Testis (tissue), 2 donors: ENCODE measurements at regions not wholly inside any gene's neighbourhood (a gene's known extent, or its start where the extent isn't known, plus 50 kb on each side); places are given as distances from the start of the nearest gene placed in this dataset.

Experiments used
- DNase-seq: peaks from one replicate; pipeline ENCODE4 v3.0.0-alpha.2; 2019
- H3K27ac ChIP-seq, 2 donors: fragments of 200-600 bp; sonication (generic); one replicate each; pipeline ENCODE4 v1.5.1; 2019
- H3K27me3 ChIP-seq: fragments of 200-600 bp; sonication (generic); one replicate; pipeline ENCODE4 v1.5.1; 2019
- H3K36me3 ChIP-seq: fragments of 200-600 bp; sonication (generic); one replicate; pipeline ENCODE4 v1.5.1; 2017; ENCODE audit warnings: low read depth; ENCODE audit errors: missing control alignments
- H3K4me1 ChIP-seq: fragments of 200-600 bp; sonication (generic); one replicate; pipeline ENCODE4 v1.5.1; 2019
- H3K4me3 ChIP-seq, 2 donors: fragments of 200-600 bp; sonication (generic); one replicate each; pipeline ENCODE4 v1.5.1; 2017 to 2019
- H3K9me3 ChIP-seq: fragments of 200-600 bp; sonication (generic); one replicate; pipeline ENCODE4 v1.5.1; 2017
- CTCF ChIP-seq, 3 experiments: fragments of 450-650 bp in 2 of 3; fragments of 200-600 bp in 1 of 3; sonication (generic) in 1 of 3; IDR thresholded peaks; one replicate each; pipeline ENCODE4 v1.5.1; 2016 to 2019; ENCODE audit warnings: antibody characterized with exemption in 3 of 3, mild to moderate bottlenecking in 2 of 3, moderate library complexity in 1 of 3
- POLR2A ChIP-seq: fragments of 450-650 bp; IDR thresholded peaks from one replicate; pipeline ENCODE4 v1.6.1; 2017; ENCODE audit warnings: antibody characterized with exemption, mild to moderate bottlenecking, moderate library complexity
- WGBS, 2 donors: methylation state at CpG; one replicate each; pipeline ENCODE4 v1.1.5; 2018; 5-methylcytosine and 5-hydroxymethylcytosine counted together
- intact Hi-C: fragments of 100-400 bp; cut with DNase I; formaldehyde crosslinking; loops from one replicate; pipeline ENCODE4 v1.15.1; 2023; ENCODE audit warnings: low total_unique reads

- no peak overlapping the region for H3K27ac ChIP-seq
Measured at GRCh38 chr3:139774560-139775302, 97.0 kb upstream of the NMNAT3 start.

GRCh38 chr3:139772539-139773500 lies 95.0 kb upstream of the NMNAT3 start:
- Histone ChIP-seq H3K36me3 (no peaks in the 10 kb centered on the region), H3K27ac (no peak overlapping the region), H3K27me3 (no peaks in the 10 kb centered on the region), H3K4me1 (no peaks in the 10 kb centered on the region), H3K9me3 (no peaks in the 10 kb centered on the region), H3K4me3 (no peak overlapping the region)
- WGBS, 2 donors, result 84 to 89% methylated on average over 7 of the region's 7 CpGs
- intact Hi-C loops, result no loop called here
- DNase-seq, result no peak
- TF ChIP-seq CTCF (IDR thresholded peaks at IDR 0.05) (no peak), POLR2A (no peak)

More at GRCh38 chr3:139774560-139775302, 97.0 kb upstream of the NMNAT3 start:
- intact Hi-C loops, result no loop called here
- Histone ChIP-seq H3K4me3 (no peak overlapping the region), H3K4me1 (no peaks in the 10 kb centered on the region), H3K27me3 (no peaks in the 10 kb centered on the region), H3K9me3 (no peaks in the 10 kb centered on the region), H3K36me3 (no peaks in the 10 kb centered on the region)
- DNase-seq, result no peak
- TF ChIP-seq POLR2A, result no peak
- no peak for TF ChIP-seq CTCF (IDR thresholded peaks at IDR 0.05)
- 70 to 77% methylated on average over 5 to 7 of the region's 7 CpGs for WGBS, 2 donors

GRCh38 chr3:139771331-139771730 lies 93.6 kb upstream of the NMNAT3 start:
- no peak overlapping the region for H3K4me3 ChIP-seq
- intact Hi-C loops, result no loop called here
- H3K27ac ChIP-seq, result no peak overlapping the region
- no peaks in the 10 kb centered on the region for H3K36me3 ChIP-seq
- no peaks in the 10 kb centered on the region for H3K27me3 ChIP-seq
- WGBS, 2 donors, result 70 to 85% methylated on average over 2 of the region's 2 CpGs
- TF ChIP-seq CTCF (IDR thresholded peaks at IDR 0.05) (no peak), POLR2A (no peak)
- no peaks in the 10 kb centered on the region for H3K9me3 ChIP-seq
- DNase-seq, result no peak
- no peaks in the 10 kb centered on the region for H3K4me1 ChIP-seq

- Histone ChIP-seq H3K27me3 (no peaks in the 10 kb centered on the region), H3K27ac (no peak overlapping the region), H3K4me3 (no peak overlapping the region), H3K9me3 (no peaks in the 10 kb centered on the region), H3K36me3 (no peaks in the 10 kb centered on the region), H3K4me1 (no peaks in the 10 kb centered on the region)
- WGBS, 2 donors, result 76 to 96% methylated on average over 7 of the region's 7 CpGs
- TF ChIP-seq POLR2A, result no peak
- TF ChIP-seq CTCF (IDR thresholded peaks at IDR 0.05), result no peak
- intact Hi-C loops, result no loop called here
- DNase-seq, result no peak
Measured at GRCh38 chr3:139770577-139770976, 92.8 kb upstream of the NMNAT3 start.
